ENCODE measurements at regions not wholly inside any gene's neighbourhood (a gene's known extent, or its start where the extent isn't known, plus 50 kb on each side); places are given as distances from the start of the nearest gene placed in this dataset.

DNA sequence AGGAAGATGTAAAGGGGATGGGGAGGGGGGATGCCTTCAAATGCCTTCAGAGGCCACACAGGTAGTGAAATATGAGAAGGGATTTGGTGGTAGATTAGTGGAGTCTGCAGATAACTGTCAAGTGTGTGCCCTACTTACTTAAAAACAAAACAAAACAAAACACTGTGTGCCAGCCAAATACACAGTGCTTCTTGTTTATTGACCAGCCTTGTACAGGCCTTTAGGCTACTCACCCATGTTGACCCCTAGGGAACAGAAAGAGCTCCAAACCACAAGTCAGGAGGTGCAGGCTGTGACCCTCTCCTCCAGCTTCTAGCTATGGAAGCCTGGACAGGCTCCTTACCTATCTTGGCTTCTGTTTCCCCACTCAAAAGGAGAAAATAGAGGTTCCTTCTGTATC, 562.0 kb downstream of the ETNK1 start:
- Histone ChIP-seq H3K36me3 (replicated peaks; ENCODE audit: low read depth, low read length) (no peaks in the 10 kb centered on the region), H4K20me1 (ENCODE audit: insufficient read depth, low read length) (no peaks in the 10 kb centered on the region)

DNA sequence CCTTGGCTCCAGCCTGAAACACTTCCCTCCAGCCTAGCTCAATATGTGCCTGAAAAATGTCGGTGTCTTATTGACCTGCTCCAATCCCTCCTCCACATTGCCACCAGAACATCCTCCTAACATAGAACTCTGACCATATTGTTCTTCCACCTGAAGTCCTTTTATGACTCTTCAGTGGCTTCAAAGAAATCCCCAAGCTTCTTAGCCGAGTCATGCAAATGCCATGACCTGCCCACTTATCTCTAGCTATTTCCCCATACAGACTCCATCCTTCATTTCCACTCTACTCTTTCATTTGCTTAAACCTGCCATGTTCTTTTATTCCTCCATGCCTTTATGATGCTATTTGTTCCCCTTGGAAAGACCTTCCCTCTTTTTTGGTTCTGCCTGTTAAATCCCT, 568.6 kb downstream of the ETNK1 start:
- no peak overlapping the region for H3K4me3 ChIP-seq (ENCODE audit: low read length)
- H3K27me3 ChIP-seq (ENCODE audit: low read depth, low read length): no peaks in the 10 kb centered on the region
- no peak overlapping the region for H2AFZ ChIP-seq (ENCODE audit: low read depth, low read length)
- no peak overlapping the region for H3K27ac ChIP-seq (ENCODE audit: low read length)
- peaks cover 11% of the 10 kb centered on the region for H3K4me1 ChIP-seq (ENCODE audit: low read length)
- no peak overlapping the region for H3K4me2 ChIP-seq (ENCODE audit: low read length)
- H3K9ac ChIP-seq (ENCODE audit: low read length): no peak overlapping the region
- no peaks in the 10 kb centered on the region for H3K79me2 ChIP-seq (ENCODE audit: low read length)
- no peaks in the 10 kb centered on the region for H3K36me3 ChIP-seq (replicated peaks; ENCODE audit: low read depth, low read length)
- no peaks in the 10 kb centered on the region for H4K20me1 ChIP-seq (ENCODE audit: insufficient read depth, low read length)
- no peaks in the 10 kb centered on the region for H3K9me3 ChIP-seq (ENCODE audit: insufficient read depth, low read length)
- no peak for TF ChIP-seq EZH2phosphoT487 (IDR thresholded peaks at IDR 0.05; ENCODE audit: low read depth)
- TF ChIP-seq, protein P1, sequence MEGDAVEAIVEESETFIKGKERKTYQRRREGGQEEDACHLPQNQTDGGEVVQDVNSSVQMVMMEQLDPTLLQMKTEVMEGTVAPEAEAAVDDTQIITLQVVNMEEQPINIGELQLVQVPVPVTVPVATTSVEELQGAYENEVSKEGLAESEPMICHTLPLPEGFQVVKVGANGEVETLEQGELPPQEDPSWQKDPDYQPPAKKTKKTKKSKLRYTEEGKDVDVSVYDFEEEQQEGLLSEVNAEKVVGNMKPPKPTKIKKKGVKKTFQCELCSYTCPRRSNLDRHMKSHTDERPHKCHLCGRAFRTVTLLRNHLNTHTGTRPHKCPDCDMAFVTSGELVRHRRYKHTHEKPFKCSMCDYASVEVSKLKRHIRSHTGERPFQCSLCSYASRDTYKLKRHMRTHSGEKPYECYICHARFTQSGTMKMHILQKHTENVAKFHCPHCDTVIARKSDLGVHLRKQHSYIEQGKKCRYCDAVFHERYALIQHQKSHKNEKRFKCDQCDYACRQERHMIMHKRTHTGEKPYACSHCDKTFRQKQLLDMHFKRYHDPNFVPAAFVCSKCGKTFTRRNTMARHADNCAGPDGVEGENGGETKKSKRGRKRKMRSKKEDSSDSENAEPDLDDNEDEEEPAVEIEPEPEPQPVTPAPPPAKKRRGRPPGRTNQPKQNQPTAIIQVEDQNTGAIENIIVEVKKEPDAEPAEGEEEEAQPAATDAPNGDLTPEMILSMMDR (IDR thresholded peaks at IDR 0.05; ENCODE audit: low read depth, low read length): no peak

More for the DNA sequence above, 562.0 kb downstream of the ETNK1 start:
- Histone ChIP-seq H3K27me3 (ENCODE audit: low read depth, low read length) (peaks cover 5% of the 10 kb centered on the region; the same call in 1 of the 2 replicates), H3K9me3 (ENCODE audit: insufficient read depth, low read length) (no peaks in the 10 kb centered on the region), H3K4me2 (ENCODE audit: low read length) (no peak overlapping the region), H3K79me2 (ENCODE audit: low read length) (no peaks in the 10 kb centered on the region), H3K27ac (ENCODE audit: low read length) (no peak overlapping the region), H3K9ac (ENCODE audit: low read length) (no peak overlapping the region), H2AFZ (ENCODE audit: low read depth, low read length) (no peak overlapping the region), H3K4me1 (ENCODE audit: low read length) (no peaks in the 10 kb centered on the region), H3K4me3 (ENCODE audit: low read length) (no peak overlapping the region)
- TF ChIP-seq, protein P1 (IDR thresholded peaks at IDR 0.05; ENCODE audit: low read depth, low read length): no peak
- TF ChIP-seq EZH2phosphoT487 (IDR thresholded peaks at IDR 0.05; ENCODE audit: low read depth): no peak

GRCh38 chr12:23197266-23197665, 572.3 kb downstream of the ETNK1 start:
- Histone ChIP-seq H3K36me3 (replicated peaks; ENCODE audit: low read depth, low read length) (no peaks in the 10 kb centered on the region), H3K9me3 (ENCODE audit: insufficient read depth, low read length) (no peaks in the 10 kb centered on the region), H3K27me3 (ENCODE audit: low read depth, low read length) (no peaks in the 10 kb centered on the region), H3K4me2 (ENCODE audit: low read length) (no peak overlapping the region), H3K4me3 (ENCODE audit: low read length) (no peak overlapping the region), H3K4me1 (ENCODE audit: low read length) (peaks cover 11% of the 10 kb centered on the region), H3K9ac (ENCODE audit: low read length) (no peak overlapping the region), H4K20me1 (ENCODE audit: insufficient read depth, low read length) (no peaks in the 10 kb centered on the region), H3K27ac (ENCODE audit: low read length) (no peak overlapping the region), H3K79me2 (ENCODE audit: low read length) (no peaks in the 10 kb centered on the region), H2AFZ (ENCODE audit: low read depth, low read length) (no peak overlapping the region)
- TF ChIP-seq EZH2phosphoT487 (IDR thresholded peaks at IDR 0.05; ENCODE audit: low read depth): no peak
- TF ChIP-seq, protein P1 (IDR thresholded peaks at IDR 0.05; ENCODE audit: low read depth, low read length): no peak

DNA sequence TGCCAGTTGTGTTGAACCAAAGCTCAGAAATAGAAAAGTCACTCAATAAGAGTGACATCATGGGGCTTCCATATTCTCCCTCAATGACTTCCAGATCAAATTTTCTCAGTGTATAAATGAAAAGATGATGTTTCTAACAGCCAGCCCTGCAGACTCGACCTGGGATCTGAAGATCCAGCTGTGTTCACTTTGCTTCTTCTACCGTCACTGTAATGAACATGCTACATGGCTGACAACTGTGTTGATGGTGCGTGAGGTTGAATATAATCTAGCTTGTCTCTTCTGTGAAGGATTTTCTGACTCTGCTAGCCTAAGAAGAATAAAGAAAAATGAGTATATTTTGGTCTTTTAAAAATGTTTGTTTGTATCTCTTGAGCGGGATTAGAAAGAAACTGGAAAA, 577.8 kb downstream of the ETNK1 start:
- Histone ChIP-seq H3K4me3 (ENCODE audit: low read length) (no peak overlapping the region), H3K36me3 (replicated peaks; ENCODE audit: low read depth, low read length) (no peaks in the 10 kb centered on the region), H3K9me3 (ENCODE audit: insufficient read depth, low read length) (no peaks in the 10 kb centered on the region), H4K20me1 (ENCODE audit: insufficient read depth, low read length) (no peaks in the 10 kb centered on the region), H3K4me1 (ENCODE audit: low read length) (peaks cover 4% of the 10 kb centered on the region), H3K27ac (ENCODE audit: low read length) (no peak overlapping the region), H3K4me2 (ENCODE audit: low read length) (no peak overlapping the region), H2AFZ (ENCODE audit: low read depth, low read length) (no peak overlapping the region), H3K79me2 (ENCODE audit: low read length) (no peaks in the 10 kb centered on the region), H3K9ac (ENCODE audit: low read length) (no peak overlapping the region), H3K27me3 (ENCODE audit: low read depth, low read length) (peaks cover 4% of the 10 kb centered on the region; the same call in 1 of the 2 replicates)
- TF ChIP-seq, protein P1 (IDR thresholded peaks at IDR 0.05; ENCODE audit: low read depth, low read length): no peak
- no peak for TF ChIP-seq EZH2phosphoT487 (IDR thresholded peaks at IDR 0.05; ENCODE audit: low read depth)
